ENCODE measurements at regions not wholly inside any gene's neighbourhood (a gene's known extent, or its start where the extent isn't known, plus 50 kb on each side); places are given as distances from the start of the nearest gene placed in this dataset.

- TF ChIP-seq CTCF (IDR thresholded peaks at IDR 0.05; ENCODE audit: insufficient read depth, low read depth, low read length), result no peak
- Histone ChIP-seq H3K27me3 (ENCODE audit: control insufficient read depth, insufficient read depth, low read length) (no peaks in the 10 kb centered on the region), H3K36me3 (ENCODE audit: control insufficient read depth, insufficient read depth, low read length) (no peaks in the 10 kb centered on the region), H3K4me3 (ENCODE audit: low read depth, low read length) (no peak overlapping the region)
- POLR2A ChIA-PET, result no interaction called here
- no peak for DNase-seq (ENCODE audit: low read depth)
- CTCF ChIA-PET, result no interaction called here
Measured at GRCh38 chr5:26761045-26761444, 277.3 kb downstream of the CDH9 start.

GRCh38 chr5:26757941-26758340 lies 280.4 kb downstream of the CDH9 start:
- no peaks in the 10 kb centered on the region for H3K36me3 ChIP-seq (ENCODE audit: control insufficient read depth, insufficient read depth, low read length)
- ChIA-PET CTCF (no interaction called here), POLR2A (no interaction called here)
- no peaks in the 10 kb centered on the region for H3K27me3 ChIP-seq (ENCODE audit: control insufficient read depth, insufficient read depth, low read length)
- TF ChIP-seq CTCF (IDR thresholded peaks at IDR 0.05; ENCODE audit: insufficient read depth, low read depth, low read length), result no peak
- no peak for DNase-seq (ENCODE audit: low read depth)
- H3K4me3 ChIP-seq (ENCODE audit: low read depth, low read length), result no peak overlapping the region

GRCh38 chr5:26749829-26750228 lies 288.6 kb downstream of the CDH9 start:
- Histone ChIP-seq H3K36me3 (ENCODE audit: control insufficient read depth, insufficient read depth, low read length) (no peaks in the 10 kb centered on the region), H3K4me3 (ENCODE audit: low read depth, low read length) (no peak overlapping the region), H3K27me3 (ENCODE audit: control insufficient read depth, insufficient read depth, low read length) (no peaks in the 10 kb centered on the region)
- CTCF ChIA-PET, result no interaction called here
- DNase-seq (ENCODE audit: low read depth), result no peak
- no peak for TF ChIP-seq CTCF (IDR thresholded peaks at IDR 0.05; ENCODE audit: insufficient read depth, low read depth, low read length)
- POLR2A ChIA-PET, result no interaction called here

- no peaks in the 10 kb centered on the region for H3K36me3 ChIP-seq (ENCODE audit: control insufficient read depth, insufficient read depth, low read length)
- DNase-seq (ENCODE audit: low read depth), result no peak
- H3K4me3 ChIP-seq (ENCODE audit: low read depth, low read length), result no peak overlapping the region
- ChIA-PET POLR2A (no interaction called here), CTCF (no interaction called here)
- TF ChIP-seq CTCF (IDR thresholded peaks at IDR 0.05; ENCODE audit: insufficient read depth, low read depth, low read length), result no peak
- H3K27me3 ChIP-seq (ENCODE audit: control insufficient read depth, insufficient read depth, low read length), result no peaks in the 10 kb centered on the region
Measured at GRCh38 chr5:26740182-26740581, 298.2 kb downstream of the CDH9 start.

GRCh38 chr5:26737348-26738265 lies 300.8 kb downstream of the CDH9 start:
- H3K27me3 ChIP-seq (ENCODE audit: control insufficient read depth, insufficient read depth, low read length), result no peaks in the 10 kb centered on the region
- TF ChIP-seq CTCF (IDR thresholded peaks at IDR 0.05; ENCODE audit: insufficient read depth, low read depth, low read length), result no peak
- no peak for DNase-seq (ENCODE audit: low read depth)
- ChIA-PET POLR2A (no interaction called here), CTCF (interaction anchor here (0.6 to 1.0 kb wide), 2 partner anchors 10 to 1677 kb away, joined by 3 read pairs; no protein-coding TSS in a partner anchor)
- no peak overlapping the region for H3K4me3 ChIP-seq (ENCODE audit: low read depth, low read length)
- H3K36me3 ChIP-seq (ENCODE audit: control insufficient read depth, insufficient read depth, low read length), result no peaks in the 10 kb centered on the region
